CD14-positive monocyte (primary cell): ENCODE measurements at regions not wholly inside any gene's neighbourhood (a gene's known extent, or its start where the extent isn't known, plus 50 kb on each side); places are given as distances from the start of the nearest gene placed in this dataset.

ENCODE experiments used
- DNase-seq, 3 donors: peaks; one replicate each; pipeline ENCODE4 v3.0.0-alpha.2; 2011 to 2022
- H2AFZ ChIP-seq: 2 replicates; pipeline ENCODE4 v1.6.0; 2012; ENCODE audit warnings: mild to moderate bottlenecking, low read depth, low read length, inconsistent platforms; ENCODE audit not compliant: insufficient read depth, poor library complexity, severe bottlenecking
- H3K27ac ChIP-seq, 2 donors: 1 replicate in 1 of 2; 2 replicates in 1 of 2; pipeline ENCODE4 v1.5.1; 2012 to 2013; ENCODE audit warnings: low read length in 2 of 2, control low read depth in 1 of 2, inconsistent platforms in 1 of 2, low read depth in 1 of 2, mild to moderate bottlenecking in 1 of 2
- H3K27me3 ChIP-seq, 2 donors: one replicate each; pipeline versions ENCODE4 v1.6.0 to v1.6.1; 2011 to 2013; ENCODE audit warnings: low read length in 2 of 2; ENCODE audit not compliant: control insufficient read depth in 2 of 2, insufficient read depth in 2 of 2
- H3K36me3 ChIP-seq, 2 donors: replicated peaks in 1 of 2; 1 replicate in 1 of 2; 2 replicates in 1 of 2; pipeline versions ENCODE4 v1.5.1 to v1.6.1; 2012 to 2013; ENCODE audit warnings: low read length in 2 of 2, control low read depth in 1 of 2, inconsistent platforms in 1 of 2, mild to moderate bottlenecking in 1 of 2; ENCODE audit not compliant: insufficient read depth in 2 of 2, control insufficient read depth in 1 of 2
- H3K4me1 ChIP-seq, 2 donors: 1 replicate in 1 of 2; 2 replicates in 1 of 2; pipeline versions ENCODE4 v1.5.1 to v1.6.1; 2012 to 2013; ENCODE audit warnings: low read length in 2 of 2, control low read depth in 1 of 2, inconsistent platforms in 1 of 2, mild to moderate bottlenecking in 1 of 2, moderate library complexity in 1 of 2; ENCODE audit not compliant: insufficient read depth in 2 of 2, control insufficient read depth in 1 of 2
- H3K4me2 ChIP-seq: replicated peaks from 2 replicates; pipeline ENCODE3; 2012; ENCODE audit warnings: low read length, moderate library complexity, mild to moderate bottlenecking; ENCODE audit not compliant: poor library complexity, severe bottlenecking; ENCODE audit errors: extremely low read depth
- H3K4me3 ChIP-seq, 3 experiments: fragments of 200-600 bp in 1 of 3; sonication (generic) in 1 of 3; replicated peaks in 1 of 3; 1 replicate in 2 of 3; 2 replicates in 1 of 3; pipeline ENCODE4 v1.5.1; 2011 to 2013; ENCODE audit warnings: low read length in 3 of 3, mild to moderate bottlenecking in 3 of 3, control low read depth in 2 of 3, low read depth in 2 of 3, inconsistent platforms in 1 of 3, moderate library complexity in 1 of 3
- H3K79me2 ChIP-seq: 2 replicates; pipeline ENCODE4 v1.6.0; 2012; ENCODE audit warnings: mild to moderate bottlenecking, control low read depth, inconsistent platforms, low read length, moderate library complexity; ENCODE audit not compliant: insufficient read depth
- H3K9ac ChIP-seq: 2 replicates; pipeline ENCODE4 v1.6.0; 2017; ENCODE audit warnings: low read length, mild to moderate bottlenecking; ENCODE audit not compliant: insufficient read depth, poor library complexity, severe bottlenecking
- H3K9me3 ChIP-seq, 2 donors: replicated peaks in 1 of 2; 1 replicate in 1 of 2; 2 replicates in 1 of 2; pipeline versions ENCODE4 v1.5.1 to v1.6.1; 2012 to 2013; ENCODE audit warnings: low read length in 2 of 2, control low read depth in 1 of 2; ENCODE audit not compliant: control insufficient read depth in 1 of 2, insufficient read depth in 1 of 2
- H4K20me1 ChIP-seq: 2 replicates; pipeline ENCODE4 v1.6.0; 2012; ENCODE audit warnings: mild to moderate bottlenecking, low read length, control low read depth, moderate library complexity; ENCODE audit not compliant: insufficient read depth
- H3K27ac Mint-ChIP-seq, 7 donors: one replicate each; pipeline ENCODE4 v1.8.0; 2020; ENCODE audit warnings: mild to moderate bottlenecking in 7 of 7, mixed read lengths in 7 of 7, moderate library complexity in 6 of 7, inconsistent platforms in 2 of 7
- H3K27me3 Mint-ChIP-seq, 3 donors: one replicate each; pipeline ENCODE4 v1.8.0; 2021 to 2022; ENCODE audit warnings: low read depth in 3 of 3, mild to moderate bottlenecking in 3 of 3, mixed read lengths in 3 of 3, moderate library complexity in 3 of 3, inconsistent platforms in 1 of 3
- H3K36me3 Mint-ChIP-seq, 2 donors: one replicate each; pipeline ENCODE4 v1.8.0; 2020; ENCODE audit warnings: mixed read lengths in 2 of 2, inconsistent platforms in 1 of 2, mild to moderate bottlenecking in 1 of 2
- H3K4me1 Mint-ChIP-seq: one replicate; pipeline ENCODE4 v1.8.0; 2020; ENCODE audit warnings: mild to moderate bottlenecking, mixed read lengths
- H3K4me3 Mint-ChIP-seq, 2 donors: one replicate each; pipeline ENCODE4 v1.8.0; 2020; ENCODE audit warnings: mild to moderate bottlenecking in 2 of 2, mixed read lengths in 2 of 2, moderate library complexity in 1 of 2
- H3K9me3 Mint-ChIP-seq, 7 donors: one replicate each; pipeline ENCODE4 v1.8.0; 2020 to 2022; ENCODE audit warnings: mixed read lengths in 7 of 7, mild to moderate bottlenecking in 6 of 7, moderate library complexity in 6 of 7, inconsistent platforms in 2 of 7
- WGBS: methylation state at CpG from one replicate; pipeline ENCODE4 v1.1.5; 2013; ENCODE audit warnings: missing lambda C conversion rate; ENCODE audit not compliant: insufficient coverage; 5-methylcytosine and 5-hydroxymethylcytosine counted together
- intact Hi-C, 2 donors: fragments of 100-400 bp; cut with micrococcal nuclease; formaldehyde crosslinking; loops; one replicate each; pipeline versions ENCODE4 v1.15.0 to v1.15.1; 2023
- TF ChIP-seq, protein P1 (sequence below): fragments of 200-600 bp; IDR thresholded peaks from one replicate; pipeline ENCODE4 v1.8.0; 2022; ENCODE audit warnings: antibody characterized with exemption, mild to moderate bottlenecking

DNA sequence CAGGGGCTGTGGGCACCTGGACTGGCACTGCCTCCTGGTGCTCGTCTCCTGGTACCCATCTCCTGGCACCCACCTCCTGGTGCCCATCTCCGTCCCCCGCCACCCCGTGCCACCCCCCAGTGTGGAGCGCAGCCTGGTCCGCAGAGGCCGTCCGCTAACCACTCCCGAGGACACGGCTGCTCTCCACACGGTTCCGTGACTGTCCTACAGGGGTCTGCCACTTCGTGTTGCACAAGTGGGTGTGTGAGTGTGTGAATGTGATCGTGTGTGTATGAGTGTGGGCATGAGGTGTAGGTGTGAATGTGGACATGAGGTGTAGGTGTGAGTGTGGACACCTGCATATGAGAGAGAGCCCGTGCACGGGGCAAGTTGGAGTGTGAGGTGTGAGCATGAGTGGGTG, 119.4 kb upstream of the HS6ST1 start:
- intact Hi-C loops: no loop called here
- Mint-ChIP-seq H3K27me3 (peaks cover 0 to 2% (median 0%) of the 10 kb centered on the region in 3 donors), H3K9me3 (no peaks in the 10 kb centered on the region), H3K36me3 (no peaks in the 10 kb centered on the region), H3K4me3 (no peak overlapping the region), H3K27ac (no peak overlapping the region), H3K4me1 (peaks cover 14% of the 10 kb centered on the region)
- peaks cover 14% of the 10 kb centered on the region in 2 donors for H3K4me1 ChIP-seq
- no peak overlapping the region for H3K9ac ChIP-seq
- H4K20me1 ChIP-seq: no peaks in the 10 kb centered on the region
- TF ChIP-seq, protein P1, sequence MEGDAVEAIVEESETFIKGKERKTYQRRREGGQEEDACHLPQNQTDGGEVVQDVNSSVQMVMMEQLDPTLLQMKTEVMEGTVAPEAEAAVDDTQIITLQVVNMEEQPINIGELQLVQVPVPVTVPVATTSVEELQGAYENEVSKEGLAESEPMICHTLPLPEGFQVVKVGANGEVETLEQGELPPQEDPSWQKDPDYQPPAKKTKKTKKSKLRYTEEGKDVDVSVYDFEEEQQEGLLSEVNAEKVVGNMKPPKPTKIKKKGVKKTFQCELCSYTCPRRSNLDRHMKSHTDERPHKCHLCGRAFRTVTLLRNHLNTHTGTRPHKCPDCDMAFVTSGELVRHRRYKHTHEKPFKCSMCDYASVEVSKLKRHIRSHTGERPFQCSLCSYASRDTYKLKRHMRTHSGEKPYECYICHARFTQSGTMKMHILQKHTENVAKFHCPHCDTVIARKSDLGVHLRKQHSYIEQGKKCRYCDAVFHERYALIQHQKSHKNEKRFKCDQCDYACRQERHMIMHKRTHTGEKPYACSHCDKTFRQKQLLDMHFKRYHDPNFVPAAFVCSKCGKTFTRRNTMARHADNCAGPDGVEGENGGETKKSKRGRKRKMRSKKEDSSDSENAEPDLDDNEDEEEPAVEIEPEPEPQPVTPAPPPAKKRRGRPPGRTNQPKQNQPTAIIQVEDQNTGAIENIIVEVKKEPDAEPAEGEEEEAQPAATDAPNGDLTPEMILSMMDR: no peak
- no peak overlapping the region for H3K4me3 ChIP-seq
- H2AFZ ChIP-seq: no peak overlapping the region
- WGBS: 97% methylated on average over 10 of the region's 16 CpGs
- H3K27me3 ChIP-seq: no peaks in the 10 kb centered on the region
- no peak overlapping the region for H3K27ac ChIP-seq
- DNase-seq: no peak
- no peak overlapping the region for H3K4me2 ChIP-seq
- H3K9me3 ChIP-seq: no peaks in the 10 kb centered on the region
- H3K79me2 ChIP-seq: no peaks in the 10 kb centered on the region
- no peaks in the 10 kb centered on the region for H3K36me3 ChIP-seq

DNA sequence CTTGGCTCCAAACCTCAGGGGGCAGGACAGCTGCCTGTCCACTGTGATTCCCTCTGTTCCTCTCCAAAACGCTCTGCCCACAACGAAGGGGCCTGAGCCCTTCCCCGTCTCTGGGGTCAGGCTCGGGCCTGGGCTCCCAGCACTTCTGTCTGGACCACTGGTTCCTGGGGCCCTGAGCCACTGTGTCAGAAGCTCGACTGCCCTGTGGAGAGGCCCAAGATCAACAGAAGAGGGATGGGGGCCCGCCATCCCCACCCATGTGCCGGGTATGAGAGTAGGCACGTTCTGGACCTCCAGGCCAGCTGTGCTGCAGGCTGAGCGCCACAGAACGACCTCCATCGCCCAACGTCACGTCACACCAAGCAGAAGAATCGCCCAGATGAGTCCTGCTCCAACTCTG, 119.9 kb upstream of the HS6ST1 start:
- peaks cover 19% of the 10 kb centered on the region in 2 donors for H3K4me1 ChIP-seq
- no peak overlapping the region for H3K4me3 Mint-ChIP-seq
- H3K79me2 ChIP-seq: no peaks in the 10 kb centered on the region
- no peak for DNase-seq
- no peaks in the 10 kb centered on the region for H3K36me3 Mint-ChIP-seq
- no peak overlapping the region for H3K9ac ChIP-seq
- H3K27ac ChIP-seq: no peak overlapping the region
- intact Hi-C loops: no loop called here
- H3K36me3 ChIP-seq: no peaks in the 10 kb centered on the region
- no peaks in the 10 kb centered on the region for H4K20me1 ChIP-seq
- no peak overlapping the region for H3K4me2 ChIP-seq
- 95% methylated on average over 13 of the region's 14 CpGs for WGBS
- H3K4me1 Mint-ChIP-seq: peaks cover 19% of the 10 kb centered on the region
- H3K27me3 ChIP-seq: no peaks in the 10 kb centered on the region
- H3K9me3 ChIP-seq: no peaks in the 10 kb centered on the region
- no peak overlapping the region for H3K4me3 ChIP-seq
- H3K27ac Mint-ChIP-seq: no peak overlapping the region
- no peak overlapping the region for H2AFZ ChIP-seq
- TF ChIP-seq, protein P1: no peak
- H3K9me3 Mint-ChIP-seq: no peaks in the 10 kb centered on the region
- H3K27me3 Mint-ChIP-seq: peaks cover 0 to 2% (median 1%) of the 10 kb centered on the region in 3 donors
